ENCODE measurements at regions not wholly inside any gene's neighbourhood (a gene's known extent, or its start where the extent isn't known, plus 50 kb on each side); places are given as distances from the start of the nearest gene placed in this dataset.
A peak's percentile ranks its signal among the peaks of the same experiment; 100 is the strongest.
"Not testable (repeated sequence)": the region's sequence is repeated elsewhere in the genome, so short reads cannot be mapped to it uniquely, and the experiment has no call there.

- in situ Hi-C loops (cut with HindIII; ENCODE audit: low sequenced_read_pairs) = no loop called here
- DNase-seq (ENCODE audit: low read depth) = no peak
- no peak overlapping the region for H3K4me3 ChIP-seq (ENCODE audit: low read depth, low read length)
- TF ChIP-seq CTCF (IDR thresholded peaks at IDR 0.05; ENCODE audit: low read depth, low read length, missing control alignments) = peak; percentile 39
These were observed 189.4 kb downstream of the ZFP64 start for GRCh38 chr20:52001999-52002666.

- DNase-seq (ENCODE audit: low read depth); H3K4me3 ChIP-seq (ENCODE audit: low read depth, low read length); in situ Hi-C loops (cut with HindIII; ENCODE audit: low sequenced_read_pairs): not testable (repeated sequence)
These were observed 194.2 kb downstream of the ZFP64 start for GRCh38 chr20:51997281-51997936.

GRCh38 chr20:51995551-51995951, 193.2 kb upstream of the SALL4 start:
- no peak for DNase-seq (ENCODE audit: low read depth)
- in situ Hi-C loops (cut with HindIII; ENCODE audit: low sequenced_read_pairs) = no loop called here
- TF ChIP-seq CTCF (IDR thresholded peaks at IDR 0.05; ENCODE audit: low read depth, low read length, missing control alignments) = no peak
- no peak overlapping the region for H3K4me3 ChIP-seq (ENCODE audit: low read depth, low read length)

GRCh38 chr20:51994751-51995417, 192.6 kb upstream of the SALL4 start:
- TF ChIP-seq CTCF (IDR thresholded peaks at IDR 0.05; ENCODE audit: low read depth, low read length, missing control alignments) = no peak
- in situ Hi-C loops (cut with HindIII; ENCODE audit: low sequenced_read_pairs) = no loop called here
- no peak for DNase-seq (ENCODE audit: low read depth)
- no peak overlapping the region for H3K4me3 ChIP-seq (ENCODE audit: low read depth, low read length)

GRCh38 chr20:51987812-51988211, 185.5 kb upstream of the SALL4 start:
- DNase-seq (ENCODE audit: low read depth) = no peak
- H3K4me3 ChIP-seq (ENCODE audit: low read depth, low read length) = no peak overlapping the region
- no peak for TF ChIP-seq CTCF (IDR thresholded peaks at IDR 0.05; ENCODE audit: low read depth, low read length, missing control alignments)
- in situ Hi-C loops (cut with HindIII; ENCODE audit: low sequenced_read_pairs) = no loop called here

GRCh38 chr20:51985013-51985415, 182.7 kb upstream of the SALL4 start:
- TF ChIP-seq CTCF (IDR thresholded peaks at IDR 0.05; ENCODE audit: low read depth, low read length, missing control alignments) = no peak
- no peak overlapping the region for H3K4me3 ChIP-seq (ENCODE audit: low read depth, low read length)
- in situ Hi-C loops (cut with HindIII; ENCODE audit: low sequenced_read_pairs) = no loop called here
- peak; percentile 91 for DNase-seq (ENCODE audit: low read depth)

- TF ChIP-seq CTCF (IDR thresholded peaks at IDR 0.05; ENCODE audit: low read depth, low read length, missing control alignments) = no peak
- no peak overlapping the region for H3K4me3 ChIP-seq (ENCODE audit: low read depth, low read length)
- in situ Hi-C loops (cut with HindIII; ENCODE audit: low sequenced_read_pairs) = no loop called here
- DNase-seq (ENCODE audit: low read depth) = no peak
These were observed 178.0 kb upstream of the SALL4 start for GRCh38 chr20:51980277-51980676.

Data from astrocyte of the cerebellum (primary cell).